ENCODE measurements at regions not wholly inside any gene's neighbourhood (a gene's known extent, or its start where the extent isn't known, plus 50 kb on each side); places are given as distances from the start of the nearest gene placed in this dataset.

GRCh38 chr6:76810286-76810685 is 653.0 kb downstream of the HTR1B start (continued):
- no peak for TF ChIP-seq ZBTB40 (IDR thresholded peaks at IDR 0.05)
- TF ChIP-seq ZBTB40 (CRISPR knock-in tag; IDR thresholded peaks at IDR 0.05), result no peak
- no peak for TF ChIP-seq SAP130 (CRISPR knock-in tag; IDR thresholded peaks at IDR 0.05; ENCODE audit: low read depth)
- no peak for TF ChIP-seq HMG20B (CRISPR knock-in tag; conservative IDR thresholded peaks at IDR 0.05)
- TF ChIP-seq ZNF768 (CRISPR knock-in tag; IDR thresholded peaks at IDR 0.05), result no peak
- TF ChIP-seq, protein P1, sequence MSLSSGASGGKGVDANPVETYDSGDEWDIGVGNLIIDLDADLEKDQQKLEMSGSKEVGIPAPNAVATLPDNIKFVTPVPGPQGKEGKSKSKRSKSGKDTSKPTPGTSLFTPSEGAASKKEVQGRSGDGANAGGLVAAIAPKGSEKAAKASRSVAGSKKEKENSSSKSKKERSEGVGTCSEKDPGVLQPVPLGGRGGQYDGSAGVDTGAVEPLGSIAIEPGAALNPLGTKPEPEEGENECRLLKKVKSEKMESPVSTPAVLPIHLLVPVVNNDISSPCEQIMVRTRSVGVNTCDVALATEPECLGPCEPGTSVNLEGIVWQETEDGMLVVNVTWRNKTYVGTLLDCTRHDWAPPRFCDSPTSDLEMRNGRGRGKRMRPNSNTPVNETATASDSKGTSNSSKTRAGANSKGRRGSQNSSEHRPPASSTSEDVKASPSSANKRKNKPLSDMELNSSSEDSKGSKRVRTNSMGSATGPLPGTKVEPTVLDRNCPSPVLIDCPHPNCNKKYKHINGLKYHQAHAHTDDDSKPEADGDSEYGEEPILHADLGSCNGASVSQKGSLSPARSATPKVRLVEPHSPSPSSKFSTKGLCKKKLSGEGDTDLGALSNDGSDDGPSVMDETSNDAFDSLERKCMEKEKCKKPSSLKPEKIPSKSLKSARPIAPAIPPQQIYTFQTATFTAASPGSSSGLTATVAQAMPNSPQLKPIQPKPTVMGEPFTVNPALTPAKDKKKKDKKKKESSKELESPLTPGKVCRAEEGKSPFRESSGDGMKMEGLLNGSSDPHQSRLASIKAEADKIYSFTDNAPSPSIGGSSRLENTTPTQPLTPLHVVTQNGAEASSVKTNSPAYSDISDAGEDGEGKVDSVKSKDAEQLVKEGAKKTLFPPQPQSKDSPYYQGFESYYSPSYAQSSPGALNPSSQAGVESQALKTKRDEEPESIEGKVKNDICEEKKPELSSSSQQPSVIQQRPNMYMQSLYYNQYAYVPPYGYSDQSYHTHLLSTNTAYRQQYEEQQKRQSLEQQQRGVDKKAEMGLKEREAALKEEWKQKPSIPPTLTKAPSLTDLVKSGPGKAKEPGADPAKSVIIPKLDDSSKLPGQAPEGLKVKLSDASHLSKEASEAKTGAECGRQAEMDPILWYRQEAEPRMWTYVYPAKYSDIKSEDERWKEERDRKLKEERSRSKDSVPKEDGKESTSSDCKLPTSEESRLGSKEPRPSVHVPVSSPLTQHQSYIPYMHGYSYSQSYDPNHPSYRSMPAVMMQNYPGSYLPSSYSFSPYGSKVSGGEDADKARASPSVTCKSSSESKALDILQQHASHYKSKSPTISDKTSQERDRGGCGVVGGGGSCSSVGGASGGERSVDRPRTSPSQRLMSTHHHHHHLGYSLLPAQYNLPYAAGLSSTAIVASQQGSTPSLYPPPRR (CRISPR knock-in tag; IDR thresholded peaks at IDR 0.05; ENCODE audit: borderline replicate concordance), result no peak
- TF ChIP-seq HOXD1 (CRISPR knock-in tag; IDR thresholded peaks at IDR 0.05), result no peak

Measured in HepG2 (cell line).